ENCODE measurements at regions not wholly inside any gene's neighbourhood (a gene's known extent, or its start where the extent isn't known, plus 50 kb on each side); places are given as distances from the start of the nearest gene placed in this dataset.

DNA sequence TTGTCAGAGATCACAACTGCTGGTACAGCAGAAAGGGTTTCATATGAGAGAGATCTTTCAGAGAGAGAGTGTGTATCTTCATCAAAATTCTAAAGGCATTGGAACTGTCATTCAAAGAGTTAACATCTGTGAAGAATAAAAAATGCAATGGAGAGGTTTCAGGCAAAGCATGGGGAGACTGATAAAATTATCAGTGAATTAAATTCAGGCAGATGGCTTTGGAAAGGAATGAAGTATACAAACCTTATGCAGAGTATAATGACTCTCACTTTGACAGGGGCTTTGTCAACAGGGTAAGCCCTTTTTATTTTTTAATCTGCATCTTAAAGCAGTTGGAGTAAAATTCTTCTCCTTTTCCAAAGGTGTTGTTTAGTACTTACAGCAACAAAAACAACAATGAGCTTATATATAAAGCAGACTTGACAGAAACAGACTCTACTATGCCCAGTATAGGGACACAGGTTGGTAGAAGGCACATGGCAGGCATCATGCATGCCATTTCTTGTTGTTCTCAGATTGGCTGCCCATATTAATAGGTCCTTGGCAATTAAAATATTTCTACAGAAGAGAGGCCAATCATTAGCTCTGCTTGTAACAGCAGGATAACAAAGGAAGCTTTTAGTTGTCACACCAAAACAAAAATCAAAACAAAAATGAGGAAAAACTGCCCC lies 54.9 kb upstream of the NXPH1 start:
- no peaks in the 10 kb centered on the region for H3K27me3 ChIP-seq (ENCODE audit: control insufficient read depth in 1 of 2, insufficient read depth in 2 of 2, low read length in 2 of 2)
- no peaks in the 10 kb centered on the region for H3K9me3 ChIP-seq (ENCODE audit: control insufficient read depth in 2 of 2, low read length in 2 of 2)
- no peaks in the 10 kb centered on the region for H3K36me3 ChIP-seq (ENCODE audit: control insufficient read depth in 2 of 2, insufficient read depth in 2 of 2, low read length in 2 of 2)
- no peak overlapping the region for H3K27ac ChIP-seq (ENCODE audit: low read length)
- no peak overlapping the region for H3K4me3 ChIP-seq (ENCODE audit: low read length in 2 of 2)
- H3K4me1 ChIP-seq (ENCODE audit: control insufficient read depth, insufficient read depth, low read length): no peaks in the 10 kb centered on the region
- no peak overlapping the region for H3K9ac ChIP-seq (ENCODE audit: low read length in 2 of 2)

DNA sequence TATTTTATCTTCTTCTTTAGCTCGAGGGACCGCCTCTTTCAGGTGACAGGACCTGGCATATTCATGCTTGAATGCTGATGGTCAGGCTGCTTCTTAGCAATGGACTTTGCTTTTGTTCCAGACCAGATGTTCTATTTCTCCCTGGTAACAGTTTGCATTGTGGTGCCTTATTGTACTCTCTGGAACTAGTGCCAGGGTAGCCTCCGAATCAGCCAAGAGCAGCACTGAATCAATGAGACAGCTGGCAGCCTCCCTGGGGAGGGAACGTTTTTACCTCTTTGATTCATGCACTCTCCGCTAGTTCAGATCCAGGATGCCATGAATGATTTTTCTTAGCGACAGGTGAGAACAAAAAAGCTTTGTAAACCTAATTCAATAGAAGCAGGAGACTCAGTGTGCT lies 54.1 kb upstream of the NXPH1 start:
- Histone ChIP-seq H3K4me1 (ENCODE audit: control insufficient read depth, insufficient read depth, low read length) (no peaks in the 10 kb centered on the region), H3K9ac (ENCODE audit: low read length in 2 of 2) (no peak overlapping the region), H3K36me3 (ENCODE audit: control insufficient read depth in 2 of 2, insufficient read depth in 2 of 2, low read length in 2 of 2) (no peaks in the 10 kb centered on the region), H3K27me3 (ENCODE audit: control insufficient read depth in 1 of 2, insufficient read depth in 2 of 2, low read length in 2 of 2) (no peaks in the 10 kb centered on the region), H3K4me3 (ENCODE audit: low read length in 2 of 2) (no peak overlapping the region), H3K27ac (ENCODE audit: low read length) (no peak overlapping the region), H3K9me3 (ENCODE audit: control insufficient read depth in 2 of 2, low read length in 2 of 2) (no peaks in the 10 kb centered on the region)

DNA sequence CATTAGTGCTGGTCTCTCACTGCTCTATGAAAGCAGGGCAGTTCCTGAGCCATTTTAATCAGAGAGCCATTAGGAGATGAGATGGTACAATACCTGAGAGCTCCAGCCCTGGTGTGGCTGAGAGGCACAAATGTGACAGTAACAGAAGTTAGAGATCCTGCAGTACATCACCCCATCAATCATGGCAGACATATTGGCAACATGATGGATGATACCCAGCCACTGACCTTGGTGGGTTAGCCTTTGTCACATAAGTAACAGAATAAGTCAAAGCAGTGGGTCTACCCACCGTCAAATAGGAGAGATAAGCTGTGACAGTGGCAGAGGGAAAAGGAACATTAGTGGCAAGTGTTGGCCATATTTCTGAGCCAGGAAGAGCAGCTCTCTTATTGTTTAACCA lies 53.3 kb upstream of the NXPH1 start:
- Histone ChIP-seq H3K4me1 (ENCODE audit: control insufficient read depth, insufficient read depth, low read length) (no peaks in the 10 kb centered on the region), H3K27me3 (ENCODE audit: control insufficient read depth in 1 of 2, insufficient read depth in 2 of 2, low read length in 2 of 2) (no peaks in the 10 kb centered on the region), H3K4me3 (ENCODE audit: low read length in 2 of 2) (no peak overlapping the region), H3K9ac (ENCODE audit: low read length in 2 of 2) (no peak overlapping the region), H3K27ac (ENCODE audit: low read length) (no peak overlapping the region), H3K36me3 (ENCODE audit: control insufficient read depth in 2 of 2, insufficient read depth in 2 of 2, low read length in 2 of 2) (no peaks in the 10 kb centered on the region), H3K9me3 (ENCODE audit: control insufficient read depth in 2 of 2, low read length in 2 of 2) (no peaks in the 10 kb centered on the region)

DNA sequence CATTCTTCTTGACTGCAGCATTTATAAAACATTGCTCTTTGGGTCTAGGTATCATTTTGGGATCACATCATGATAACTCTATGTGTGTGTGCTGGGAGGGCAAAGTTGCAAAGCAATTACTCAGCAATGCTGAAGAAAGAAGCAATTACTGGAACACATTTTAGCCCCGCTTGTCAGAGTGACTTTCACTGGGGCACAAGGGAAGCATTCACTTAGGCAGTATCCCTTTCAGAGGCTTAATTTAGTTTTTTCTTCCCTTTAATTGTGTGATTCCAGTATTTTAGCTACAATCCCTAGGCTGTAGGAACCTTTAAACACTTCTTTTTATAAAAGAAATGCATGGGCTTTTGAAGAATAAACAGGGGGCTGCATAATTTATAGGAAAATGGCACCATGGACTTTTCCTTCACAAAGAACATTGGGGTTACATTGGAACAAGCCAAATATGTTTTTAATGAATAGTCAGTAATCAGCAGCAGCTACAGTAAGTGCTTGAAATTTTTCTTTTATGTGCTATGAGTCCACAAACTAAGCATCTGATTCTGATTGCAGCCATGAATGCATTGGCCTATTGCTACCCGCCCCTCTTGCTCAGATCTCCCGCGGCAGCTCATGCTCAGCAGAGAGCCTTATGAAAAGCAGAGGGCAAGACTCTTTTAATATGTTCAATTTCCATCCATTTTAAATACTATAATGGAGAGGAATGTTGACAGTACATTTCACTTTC lies 51.2 kb upstream of the NXPH1 start:
- no peaks in the 10 kb centered on the region for H3K27me3 ChIP-seq (ENCODE audit: control insufficient read depth in 1 of 2, insufficient read depth in 2 of 2, low read length in 2 of 2)
- H3K4me3 ChIP-seq (ENCODE audit: low read length in 2 of 2): no peak overlapping the region
- H3K36me3 ChIP-seq (ENCODE audit: control insufficient read depth in 2 of 2, insufficient read depth in 2 of 2, low read length in 2 of 2): no peaks in the 10 kb centered on the region
- H3K9ac ChIP-seq (ENCODE audit: low read length in 2 of 2): no peak overlapping the region
- no peaks in the 10 kb centered on the region for H3K9me3 ChIP-seq (ENCODE audit: control insufficient read depth in 2 of 2, low read length in 2 of 2)
- no peaks in the 10 kb centered on the region for H3K4me1 ChIP-seq (ENCODE audit: control insufficient read depth, insufficient read depth, low read length)
- no peak overlapping the region for H3K27ac ChIP-seq (ENCODE audit: low read length)

Data from stomach smooth muscle (tissue), 2 donors.